ENCODE measurements at regions not wholly inside any gene's neighbourhood (a gene's known extent, or its start where the extent isn't known, plus 50 kb on each side); places are given as distances from the start of the nearest gene placed in this dataset.

- WGBS (ENCODE audit: insufficient coverage, insufficient replicate concordance, low lambda C conversion rate, missing lambda C conversion rate) = 20% methylated on average over 5 of the region's 5 CpGs
- SMC1A ChIA-PET (ENCODE audit: uncharacterized antibody, unreplicated experiment) = no interaction called here
- no peak for TF ChIP-seq TCF3 (IDR thresholded peaks at IDR 0.05; ENCODE audit: borderline replicate concordance, insufficient read depth, low read depth, low read length)
- no peak for TF ChIP-seq LARP7 (IDR thresholded peaks at IDR 0.05)
- no peak for TF ChIP-seq RELB (IDR thresholded peaks at IDR 0.05; ENCODE audit: low read depth)
- TF ChIP-seq ZNF622 (IDR thresholded peaks at IDR 0.05) = no peak
- no peak for TF ChIP-seq PML (IDR thresholded peaks at IDR 0.05; ENCODE audit: low read length)
- no peak for TF ChIP-seq ZBTB4 (CRISPR knock-in tag; IDR thresholded peaks at IDR 0.05)
- no peak for TF ChIP-seq HDAC2 (IDR thresholded peaks at IDR 0.05)
- TF ChIP-seq ETV6 (conservative IDR thresholded peaks at IDR 0.05 in 1 of 2, IDR thresholded peaks at IDR 0.05 in 1 of 2; ENCODE audit: borderline replicate concordance in 1 of 2, low read depth in 1 of 2) = no peak
- TF ChIP-seq BHLHE40 (IDR thresholded peaks at IDR 0.05; ENCODE audit: borderline replicate concordance in 1 of 2, low read depth in 2 of 2, low read length in 1 of 2) = no peak
- no peak for TF ChIP-seq SUZ12 (IDR thresholded peaks at IDR 0.05; ENCODE audit: unreplicated experiment)
- TF ChIP-seq JUNB (IDR thresholded peaks at IDR 0.05) = no peak
- RAD21 ChIA-PET (ENCODE audit: unreplicated experiment) = no interaction called here
- Histone ChIP-seq H3K4me1 (ENCODE audit: control insufficient read depth, insufficient read depth, low read length) (no peaks in the 10 kb centered on the region), H3K4me3 (no peak overlapping the region), H3K27me3 (replicated peaks in 1 of 2; ENCODE audit: control insufficient read depth in 2 of 2, insufficient read depth in 2 of 2, low read length in 1 of 2) (no peaks in the 10 kb centered on the region), H3K9me3 (replicated peaks; ENCODE audit: control insufficient read depth, insufficient read depth, low read length) (no peaks in the 10 kb centered on the region), H3K27ac (ENCODE audit: control insufficient read depth, insufficient read depth) (no peak overlapping the region), H2AFZ (ENCODE audit: control insufficient read depth, low read depth, low read length) (no peak overlapping the region), H3K36me3 (ENCODE audit: control insufficient read depth in 2 of 2, insufficient read depth in 2 of 2, low read length in 1 of 2) (no peaks in the 10 kb centered on the region), H3K79me2 (ENCODE audit: control insufficient read depth, insufficient read depth, low read length) (no peaks in the 10 kb centered on the region), H4K20me1 (ENCODE audit: control insufficient read depth, insufficient read depth) (no peaks in the 10 kb centered on the region), H3K9ac (ENCODE audit: control insufficient read depth, insufficient read depth, low read length) (no peak overlapping the region), H3K4me2 (ENCODE audit: control insufficient read depth, insufficient read depth) (no peak overlapping the region)
- intact Hi-C loops (cut with micrococcal nuclease; ENCODE audit: unreplicated experiment) = no loop called here
- DNase-seq (ENCODE audit: low read depth, low spot score) (no peak), ATAC-seq (no peak), FAIRE-seq (no peak)
- POLR2A ChIA-PET = no interaction called here
- BruUV-seq (replicated peaks) = no TSS peak
- CTCF ChIA-PET = no interaction called here
- in situ Hi-C loops (cut with MboI) = no loop called here
These were observed 204.0 kb downstream of the KCNN2 start for GRCh38 chr5:114565871-114566270.
